Ishikawa (cell line): ENCODE measurements at regions not wholly inside any gene's neighbourhood (a gene's known extent, or its start where the extent isn't known, plus 50 kb on each side); places are given as distances from the start of the nearest gene placed in this dataset.

Experiments
- CEBPB ChIP-seq: IDR thresholded peaks from 2 replicates; pipeline ENCODE4 v1.6.1; 2012
- EP300 ChIP-seq: IDR thresholded peaks from 2 replicates; pipeline ENCODE4 v1.6.1; 2012; ENCODE audit warnings: borderline replicate concordance
- RAD21 ChIP-seq: IDR thresholded peaks from 2 replicates; pipeline ENCODE4 v1.6.1; 2012; ENCODE audit warnings: low read depth
- TAF1 ChIP-seq: IDR thresholded peaks from 2 replicates; pipeline ENCODE4 v1.6.1; 2012; ENCODE audit warnings: low read depth, mild to moderate bottlenecking
- TCF12 ChIP-seq: IDR thresholded peaks from 2 replicates; pipeline ENCODE4 v1.6.1; 2012; ENCODE audit warnings: low read depth
- TF ChIP-seq, protein P1 (sequence below): IDR thresholded peaks from 2 replicates; pipeline ENCODE4 v1.6.1; 2012

DNA sequence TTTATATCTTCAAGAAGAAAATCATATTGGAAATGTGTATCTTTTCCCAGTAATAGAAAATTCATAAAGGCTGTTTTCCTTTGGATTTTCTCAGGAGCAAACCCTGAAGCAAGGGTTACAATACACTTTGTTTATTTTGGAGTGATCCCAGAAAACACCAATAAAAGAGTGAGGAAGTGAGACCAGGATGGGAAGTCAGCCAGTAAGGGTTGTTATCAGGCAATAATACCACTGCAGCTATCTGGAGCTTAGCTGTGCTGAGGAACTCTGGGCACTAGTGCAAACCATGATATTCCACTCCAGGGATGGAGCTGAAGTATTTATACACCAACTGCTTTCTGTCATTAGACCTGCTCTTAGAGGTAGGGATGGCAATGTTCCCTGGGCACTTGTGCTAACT, 1002.3 kb downstream of the FLRT2 start:
- TF ChIP-seq EP300 (no peak), TCF12 (no peak), RAD21 (no peak), TAF1 (no peak), CEBPB (no peak)
- TF ChIP-seq, protein P1, sequence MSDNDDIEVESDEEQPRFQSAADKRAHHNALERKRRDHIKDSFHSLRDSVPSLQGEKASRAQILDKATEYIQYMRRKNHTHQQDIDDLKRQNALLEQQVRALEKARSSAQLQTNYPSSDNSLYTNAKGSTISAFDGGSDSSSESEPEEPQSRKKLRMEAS = no peak
